Liver (tissue), 8 donors: ENCODE measurements at regions not wholly inside any gene's neighbourhood (a gene's known extent, or its start where the extent isn't known, plus 50 kb on each side); places are given as distances from the start of the nearest gene placed in this dataset.
"Not testable (repeated sequence)": the region's sequence is repeated elsewhere in the genome, so short reads cannot be mapped to it uniquely, and the experiment has no call there.

Experiments
- DNase-seq: peaks from one replicate; pipeline ENCODE4 v3.0.0-alpha.2; 2017; ENCODE audit warnings: low spot score
- H3K27ac ChIP-seq, 2 donors: one replicate each; pipeline ENCODE4 v1.7.0; 2013; ENCODE audit warnings: inconsistent platforms in 2 of 2, low read length in 2 of 2, control low read depth in 1 of 2, low read depth in 1 of 2, mild to moderate bottlenecking in 1 of 2
- H3K27me3 ChIP-seq, 4 donors: one replicate each; pipeline versions ENCODE4 v1.6.1 to v1.7.0; 2013; ENCODE audit warnings: low read length in 3 of 4, inconsistent platforms in 1 of 4, mild to moderate bottlenecking in 1 of 4, moderate library complexity in 1 of 4; ENCODE audit not compliant: control insufficient read depth in 4 of 4, insufficient read depth in 4 of 4
- H3K36me3 ChIP-seq, 4 donors: one replicate each; pipeline versions ENCODE4 v1.6.1 to v1.7.0; 2013; ENCODE audit warnings: low read length in 3 of 4, mild to moderate bottlenecking in 3 of 4, low read depth in 1 of 4, moderate library complexity in 1 of 4; ENCODE audit not compliant: control insufficient read depth in 4 of 4, insufficient read depth in 3 of 4
- H3K4me1 ChIP-seq, 4 donors: one replicate each; pipeline versions ENCODE4 v1.6.1 to v1.7.0; 2013; ENCODE audit warnings: low read length in 3 of 4, mild to moderate bottlenecking in 3 of 4, moderate library complexity in 1 of 4; ENCODE audit not compliant: control insufficient read depth in 4 of 4, insufficient read depth in 4 of 4
- H3K4me3 ChIP-seq, 3 donors: one replicate each; pipeline versions ENCODE4 v1.6.1 to v1.7.0; 2013; ENCODE audit warnings: low read length in 3 of 3, control low read depth in 1 of 3, low read depth in 1 of 3, mild to moderate bottlenecking in 1 of 3
- H3K9ac ChIP-seq, 2 donors: one replicate each; pipeline ENCODE4 v1.7.0; 2013; ENCODE audit warnings: low read length in 2 of 2, mild to moderate bottlenecking in 2 of 2, moderate library complexity in 2 of 2, control low read depth in 1 of 2, low read depth in 1 of 2
- H3K9me3 ChIP-seq, 4 donors: one replicate each; pipeline versions ENCODE4 v1.6.1 to v1.7.0; 2013; ENCODE audit warnings: low read length in 3 of 4; ENCODE audit not compliant: control insufficient read depth in 4 of 4
- ATF3 ChIP-seq: IDR thresholded peaks from 2 replicates; pipeline ENCODE4 v1.6.1; 2016; ENCODE audit warnings: antibody characterized with exemption
- CTCF ChIP-seq: fragments of 150-350 bp; IDR thresholded peaks from 2 replicates; pipeline ENCODE4 v1.5.1; 2017; ENCODE audit warnings: improper control_type of control experiment, low read depth, low read length; ENCODE audit not compliant: missing input control
- EGR1 ChIP-seq, 2 donors: IDR thresholded peaks; 2 replicates each; pipeline ENCODE4 v1.6.1; 2016 to 2018; ENCODE audit warnings: antibody characterized with exemption in 2 of 2, low read depth in 2 of 2
- FOXA2 ChIP-seq: IDR thresholded peaks from 2 replicates; pipeline ENCODE4 v1.6.1; 2016; ENCODE audit warnings: antibody characterized with exemption
- HNF4A ChIP-seq, 2 donors: conservative IDR thresholded peaks; 2 replicates each; pipeline ENCODE4 v1.6.1; 2016; ENCODE audit warnings: antibody characterized with exemption in 2 of 2, mild to moderate bottlenecking in 2 of 2
- HNF4G ChIP-seq: IDR thresholded peaks from 2 replicates; pipeline ENCODE4 v1.6.1; 2016; ENCODE audit warnings: antibody characterized with exemption
- NR2F2 ChIP-seq: IDR thresholded peaks from 2 replicates; pipeline ENCODE4 v1.6.1; 2016; ENCODE audit warnings: antibody characterized with exemption
- RXRA ChIP-seq, 2 donors: IDR thresholded peaks; 2 replicates each; pipeline ENCODE4 v1.6.1; 2017 to 2018; ENCODE audit warnings: antibody characterized with exemption in 2 of 2, mild to moderate bottlenecking in 1 of 2
- TAF1 ChIP-seq: conservative IDR thresholded peaks from 2 replicates; pipeline ENCODE4 v1.6.1; 2016; ENCODE audit warnings: antibody characterized with exemption, mild to moderate bottlenecking
- YY1 ChIP-seq: IDR thresholded peaks from 2 replicates; pipeline ENCODE4 v1.6.1; 2016; ENCODE audit warnings: antibody characterized with exemption, mild to moderate bottlenecking
- WGBS: extraction: QIAGEN DNeasy Blood & Tissue Kit; methylation state at CpG from one replicate; pipeline ENCODE4 v1.1.7; 2013; 5-methylcytosine and 5-hydroxymethylcytosine counted together
- TF ChIP-seq, protein P1 (sequence below): IDR thresholded peaks from 2 replicates; pipeline ENCODE4 v1.6.1; 2016; ENCODE audit warnings: antibody characterized with exemption
- TF ChIP-seq, protein P2 (sequence below): IDR thresholded peaks from 2 replicates; pipeline ENCODE4 v1.6.1; 2016; ENCODE audit warnings: antibody characterized with exemption, mild to moderate bottlenecking
- donor health status: healthy.
- donor health status: healthy.
- donor health status: healthy.
- donor health status: healthy.
- donor health status: healthy.

GRCh38 chr4:32932156-32932555 lies 2212.0 kb downstream of the PCDH7 start:
- TF ChIP-seq NR2F2, result no peak
- no peak for TF ChIP-seq RXRA (IDR thresholded peaks at IDR 0.05)
- TF ChIP-seq FOXA2, result no peak
- no peak for TF ChIP-seq TAF1
- TF ChIP-seq, protein P1, sequence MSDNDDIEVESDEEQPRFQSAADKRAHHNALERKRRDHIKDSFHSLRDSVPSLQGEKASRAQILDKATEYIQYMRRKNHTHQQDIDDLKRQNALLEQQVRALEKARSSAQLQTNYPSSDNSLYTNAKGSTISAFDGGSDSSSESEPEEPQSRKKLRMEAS, result no peak
- TF ChIP-seq, protein P2, sequence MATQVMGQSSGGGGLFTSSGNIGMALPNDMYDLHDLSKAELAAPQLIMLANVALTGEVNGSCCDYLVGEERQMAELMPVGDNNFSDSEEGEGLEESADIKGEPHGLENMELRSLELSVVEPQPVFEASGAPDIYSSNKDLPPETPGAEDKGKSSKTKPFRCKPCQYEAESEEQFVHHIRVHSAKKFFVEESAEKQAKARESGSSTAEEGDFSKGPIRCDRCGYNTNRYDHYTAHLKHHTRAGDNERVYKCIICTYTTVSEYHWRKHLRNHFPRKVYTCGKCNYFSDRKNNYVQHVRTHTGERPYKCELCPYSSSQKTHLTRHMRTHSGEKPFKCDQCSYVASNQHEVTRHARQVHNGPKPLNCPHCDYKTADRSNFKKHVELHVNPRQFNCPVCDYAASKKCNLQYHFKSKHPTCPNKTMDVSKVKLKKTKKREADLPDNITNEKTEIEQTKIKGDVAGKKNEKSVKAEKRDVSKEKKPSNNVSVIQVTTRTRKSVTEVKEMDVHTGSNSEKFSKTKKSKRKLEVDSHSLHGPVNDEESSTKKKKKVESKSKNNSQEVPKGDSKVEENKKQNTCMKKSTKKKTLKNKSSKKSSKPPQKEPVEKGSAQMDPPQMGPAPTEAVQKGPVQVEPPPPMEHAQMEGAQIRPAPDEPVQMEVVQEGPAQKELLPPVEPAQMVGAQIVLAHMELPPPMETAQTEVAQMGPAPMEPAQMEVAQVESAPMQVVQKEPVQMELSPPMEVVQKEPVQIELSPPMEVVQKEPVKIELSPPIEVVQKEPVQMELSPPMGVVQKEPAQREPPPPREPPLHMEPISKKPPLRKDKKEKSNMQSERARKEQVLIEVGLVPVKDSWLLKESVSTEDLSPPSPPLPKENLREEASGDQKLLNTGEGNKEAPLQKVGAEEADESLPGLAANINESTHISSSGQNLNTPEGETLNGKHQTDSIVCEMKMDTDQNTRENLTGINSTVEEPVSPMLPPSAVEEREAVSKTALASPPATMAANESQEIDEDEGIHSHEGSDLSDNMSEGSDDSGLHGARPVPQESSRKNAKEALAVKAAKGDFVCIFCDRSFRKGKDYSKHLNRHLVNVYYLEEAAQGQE, result no peak
- no peak for TF ChIP-seq ATF3
- no peak overlapping the region for H3K4me3 ChIP-seq

GRCh38 chr4:32939222-32939621 lies 2219.1 kb downstream of the PCDH7 start:
- H3K27me3 ChIP-seq, H3K36me3 ChIP-seq, H3K4me1 ChIP-seq, DNase-seq, H3K9ac ChIP-seq, H3K4me3 ChIP-seq, H3K9me3 ChIP-seq, H3K27ac ChIP-seq: not testable (repeated sequence)

More at GRCh38 chr4:32932156-32932555, 2212.0 kb downstream of the PCDH7 start:
- Histone ChIP-seq H3K4me1 (no peaks in the 10 kb centered on the region), H3K27me3 (no peaks in the 10 kb centered on the region), H3K27ac (no peak overlapping the region), H3K9ac (no peak overlapping the region), H3K9me3 (no peaks in the 10 kb centered on the region), H3K36me3 (no peaks in the 10 kb centered on the region)
- DNase-seq, result no peak

DNA sequence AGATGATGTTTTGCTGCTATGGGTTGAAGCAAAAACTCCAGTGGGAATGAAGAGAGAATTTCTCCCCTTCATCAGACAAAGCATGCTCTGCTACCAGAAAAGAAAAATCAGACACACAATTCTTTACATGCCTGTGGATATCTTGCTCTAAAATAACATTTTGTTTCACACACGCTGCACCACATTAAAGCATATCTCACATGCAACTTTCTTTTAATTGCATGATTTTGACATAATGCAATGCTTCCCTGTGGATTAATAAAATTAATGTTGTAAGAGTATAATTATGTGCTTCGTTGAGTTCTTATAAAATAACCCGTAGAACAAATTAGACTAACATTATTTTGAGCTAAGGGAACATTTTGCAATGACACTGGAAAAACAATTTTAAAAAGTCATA lies 2230.7 kb downstream of the PCDH7 start:
- Histone ChIP-seq H3K27me3 (no peaks in the 10 kb centered on the region), H3K27ac (no peak overlapping the region), H3K4me1 (no peaks in the 10 kb centered on the region), H3K36me3 (no peaks in the 10 kb centered on the region), H3K9me3 (peaks cover 0 to 2% (median 0%) of the 10 kb centered on the region in 4 donors), H3K9ac (no peak overlapping the region), H3K4me3 (no peak overlapping the region)
- DNase-seq, result no peak
- TF ChIP-seq NR2F2, result no peak
- TF ChIP-seq TAF1, result no peak
- no peak for TF ChIP-seq HNF4A (conservative IDR thresholded peaks at IDR 0.05)
- TF ChIP-seq CTCF, result no peak
- no peak for TF ChIP-seq HNF4G
- TF ChIP-seq YY1, result no peak
- no peak for TF ChIP-seq EGR1 (IDR thresholded peaks at IDR 0.05; ENCODE audit: low read depth in 2 of 2)
- WGBS, result 81% methylated on average over 3 of the region's 3 CpGs
